ENCODE measurements at regions not wholly inside any gene's neighbourhood (a gene's known extent, or its start where the extent isn't known, plus 50 kb on each side); places are given as distances from the start of the nearest gene placed in this dataset.

GRCh38 chr18:25880441-25880840, 210.0 kb downstream of the SS18 start:
- Histone ChIP-seq H3K56ac (ENCODE audit: extremely low read depth, insufficient read depth, low read length) (no peak overlapping the region), H3K27me3 (ENCODE audit: control insufficient read depth, insufficient read depth, low read length) (peaks cover 6% of the 10 kb centered on the region), H2AK5ac (ENCODE audit: low read depth, low read length) (no peak overlapping the region), H3K4me3 (ENCODE audit: insufficient read depth, low read depth, low read length) (no peak overlapping the region), H3K4me2 (ENCODE audit: low read depth, low read length) (no peak overlapping the region), H3K27ac (ENCODE audit: insufficient read depth, low read length) (no peak overlapping the region), H2BK5ac (ENCODE audit: low read depth, low read length, poor library complexity, severe bottlenecking) (no peak overlapping the region), H2AFZ (replicated peaks; ENCODE audit: low read length, poor library complexity) (no peak overlapping the region), H3K36me3 (ENCODE audit: control insufficient read depth, insufficient read depth, low read length) (no peaks in the 10 kb centered on the region), H2AK9ac (replicated peaks; ENCODE audit: low read depth, low read length, poor library complexity) (no peak overlapping the region), H4K20me1 (ENCODE audit: insufficient read depth, low read length) (no peaks in the 10 kb centered on the region), H4K5ac (ENCODE audit: low read depth, low read length) (no peak overlapping the region), H3K4ac (ENCODE audit: low read depth, low read length) (no peak overlapping the region), H2BK120ac (ENCODE audit: low read depth, low read length) (no peak overlapping the region), H3K9me3 (ENCODE audit: control insufficient read depth, insufficient read depth, low read length) (no peaks in the 10 kb centered on the region), H4K8ac (ENCODE audit: low read depth in 2 of 2, low read length in 2 of 2) (no peak overlapping the region), H3K4me1 (ENCODE audit: control insufficient read depth, insufficient read depth, low read length) (no peaks in the 10 kb centered on the region; the same call in 1 of the 2 replicates), H3K23ac (ENCODE audit: low read depth, low read length) (no peak overlapping the region), H2BK15ac (ENCODE audit: low read depth, low read length) (no peak overlapping the region), H3K14ac (replicated peaks; ENCODE audit: low read depth, low read length) (no peak overlapping the region), H3K9ac (ENCODE audit: low read depth, low read length) (no peak overlapping the region), H3K18ac (ENCODE audit: low read depth, low read length) (no peak overlapping the region), H3K9me1 (ENCODE audit: insufficient read depth, low read length) (no peaks in the 10 kb centered on the region), H3K79me1 (ENCODE audit: low read depth in 1 of 2, low read length in 2 of 2) (no peaks in the 10 kb centered on the region), H4K91ac (ENCODE audit: insufficient read depth, low read depth, low read length) (no peak overlapping the region), H2BK20ac (ENCODE audit: low read depth, low read length) (no peak overlapping the region)
- ATAC-seq (ENCODE audit: low read depth), result no peak
- intact Hi-C loops (cut with micrococcal nuclease) (no loop called here), dilution Hi-C loops (cut with HindIII; ENCODE audit: low sequenced_read_pairs, unreplicated experiment) (no loop called here), in situ Hi-C loops (cut with MboI; ENCODE audit: low sequenced_read_pairs) (no loop called here)
- WGBS, 2 experiments (ENCODE audit: extremely low coverage in 2 of 2, insufficient read length in 1 of 2), result 74% methylated on average over 2 of the region's 3 CpGs; no CpG with 5 or more reads in 1 of the 2 experiments
- ChIA-PET POLR2A (ENCODE audit: unreplicated experiment) (no interaction called here), CTCF (no interaction called here)
- DNase-seq, result no peak
- BruUV-seq (replicated peaks), result no TSS peak
- TF ChIP-seq MXI1 (IDR thresholded peaks at IDR 0.05; ENCODE audit: borderline replicate concordance, low read depth, low read length) (no peak), POLR2A (IDR thresholded peaks at IDR 0.05; ENCODE audit: low read depth, low read length) (no peak), RAD21 (IDR thresholded peaks at IDR 0.05; ENCODE audit: low read length) (no peak), NFE2L2 (IDR thresholded peaks at IDR 0.05; ENCODE audit: low read depth, low read length) (no peak), MAFK (IDR thresholded peaks at IDR 0.05; ENCODE audit: low read depth, low read length) (no peak), ELK1 (IDR thresholded peaks at IDR 0.05; ENCODE audit: borderline replicate concordance, low read depth, low read length) (no peak), USF2 (IDR thresholded peaks at IDR 0.05; ENCODE audit: low read depth, low read length) (no peak), CHD1 (IDR thresholded peaks at IDR 0.05; ENCODE audit: low read depth, low read length) (no peak), CEBPB (IDR thresholded peaks at IDR 0.05; ENCODE audit: low read depth, low read length) (no peak), FOS (IDR thresholded peaks at IDR 0.05; ENCODE audit: low read depth, low read length) (no peak), CTCF (conservative IDR thresholded peaks at IDR 0.05; ENCODE audit: low read depth, low read length) (no peak), BHLHE40 (IDR thresholded peaks at IDR 0.05; ENCODE audit: low read depth, low read length) (no peak), MAZ (IDR thresholded peaks at IDR 0.05; ENCODE audit: borderline replicate concordance, low read depth, low read length) (no peak)

All from IMR-90 (cell line).